HG02981 (cell line): ENCODE measurements at regions not wholly inside any gene's neighbourhood (a gene's known extent, or its start where the extent isn't known, plus 50 kb on each side); places are given as distances from the start of the nearest gene placed in this dataset.
"Not testable (repeated sequence)": the region's sequence is repeated elsewhere in the genome, so short reads cannot be mapped to it uniquely, and the experiment has no call there.

Experiments used
- ATAC-seq: cut with Tn5 transposase; IDR thresholded peaks from one replicate; pipeline ENCODE4 v1.9.1; 2021; ENCODE audit warnings: mild to moderate bottlenecking, moderate library complexity; ENCODE audit not compliant: unreplicated experiment

- no peak for ATAC-seq
These were observed 480.0 kb upstream of the JARID2 start for GRCh38 chr6:14765721-14766390.

GRCh38 chr6:14766391-14766994, 479.4 kb upstream of the JARID2 start:
- no peak for ATAC-seq

- ATAC-seq = no peak
These were observed 478.6 kb upstream of the JARID2 start for GRCh38 chr6:14767226-14767625.

GRCh38 chr6:14770040-14770439, 475.8 kb upstream of the JARID2 start:
- no peak for ATAC-seq

GRCh38 chr6:14770572-14770971, 475.3 kb upstream of the JARID2 start:
- ATAC-seq = no peak

GRCh38 chr6:14771016-14771415, 474.9 kb upstream of the JARID2 start:
- ATAC-seq = no peak

- ATAC-seq = no peak
These were observed 473.7 kb upstream of the JARID2 start for GRCh38 chr6:14772188-14772587.

GRCh38 chr6:14775528-14775927, 470.3 kb upstream of the JARID2 start:
- no peak for ATAC-seq

- ATAC-seq = no peak
These were observed 469.6 kb upstream of the JARID2 start for GRCh38 chr6:14776307-14776706.

- ATAC-seq = no peak
These were observed 463.9 kb upstream of the JARID2 start for GRCh38 chr6:14781772-14782525.

- not testable (repeated sequence) for ATAC-seq
These were observed 462.9 kb upstream of the JARID2 start for GRCh38 chr6:14782921-14783464.

- no peak for ATAC-seq
These were observed 462.3 kb upstream of the JARID2 start for GRCh38 chr6:14783594-14783993.

- ATAC-seq = no peak
These were observed 461.0 kb upstream of the JARID2 start for GRCh38 chr6:14784596-14785492.

GRCh38 chr6:14785493-14785790, 460.4 kb upstream of the JARID2 start:
- ATAC-seq = no peak

- ATAC-seq = no peak
These were observed 459.9 kb upstream of the JARID2 start for GRCh38 chr6:14786008-14786407.

- no peak for ATAC-seq
These were observed 459.4 kb upstream of the JARID2 start for GRCh38 chr6:14786455-14786854.

- ATAC-seq = no peak
These were observed 458.6 kb upstream of the JARID2 start for GRCh38 chr6:14787250-14787649.

GRCh38 chr6:14787677-14788076, 458.2 kb upstream of the JARID2 start:
- no peak for ATAC-seq

- ATAC-seq = no peak
These were observed 455.9 kb upstream of the JARID2 start for GRCh38 chr6:14789996-14790395.

GRCh38 chr6:14790976-14791375, 454.9 kb upstream of the JARID2 start:
- no peak for ATAC-seq

GRCh38 chr6:14791526-14791925, 454.3 kb upstream of the JARID2 start:
- ATAC-seq = no peak
